ENCODE measurements at regions not wholly inside any gene's neighbourhood (a gene's known extent, or its start where the extent isn't known, plus 50 kb on each side); places are given as distances from the start of the nearest gene placed in this dataset.

- TF ChIP-seq CTCF (IDR thresholded peaks at IDR 0.05) (no peak), POLR2AphosphoS5 (IDR thresholded peaks at IDR 0.05) (no peak)
Observed at GRCh38 chr2:203637471-203638167, 68.8 kb upstream of the CD28 start.
